Esophagus muscularis mucosa (tissue), 4 donors: ENCODE measurements at regions not wholly inside any gene's neighbourhood (a gene's known extent, or its start where the extent isn't known, plus 50 kb on each side); places are given as distances from the start of the nearest gene placed in this dataset.
"Not testable (repeated sequence)": the region's sequence is repeated elsewhere in the genome, so short reads cannot be mapped to it uniquely, and the experiment has no call there.

Experiments used
- DNase-seq: peaks from one replicate; pipeline ENCODE4 v3.0.0-alpha.2; 2017; ENCODE audit errors: extremely low spot score
- H3K27ac ChIP-seq, 4 donors: fragments of 200-600 bp; sonication (generic); replicated peaks in 1 of 4; 1 replicate in 3 of 4; 2 replicates in 1 of 4; pipeline ENCODE4 v1.5.1; 2016 to 2019; ENCODE audit warnings: mild to moderate bottlenecking in 1 of 4
- H3K27me3 ChIP-seq, 4 donors: fragments of 200-600 bp; sonication (generic); one replicate each; pipeline versions ENCODE4 v1.5.1 to v1.6.0; 2016 to 2019
- H3K36me3 ChIP-seq, 4 donors: fragments of 200-600 bp; sonication (generic); one replicate each; pipeline ENCODE4 v1.5.1; 2016 to 2019
- H3K4me1 ChIP-seq, 4 donors: fragments of 200-600 bp; sonication (generic); one replicate each; pipeline ENCODE4 v1.5.1; 2016 to 2019
- H3K4me3 ChIP-seq, 4 donors: fragments of 200-600 bp; sonication (generic); 1 replicate in 2 of 4; 2 replicates in 2 of 4; pipeline ENCODE4 v1.5.1; 2016 to 2019; ENCODE audit warnings: mild to moderate bottlenecking in 4 of 4, moderate library complexity in 1 of 4
- H3K9me3 ChIP-seq, 4 donors: fragments of 200-600 bp; sonication (generic); 1 replicate in 3 of 4; 2 replicates in 1 of 4; pipeline ENCODE4 v1.5.1; 2016 to 2019
- CTCF ChIP-seq, 3 experiments: fragments of 200-600 bp in 2 of 3; fragments of 450-650 bp in 1 of 3; sonication (generic) in 2 of 3; IDR thresholded peaks; one replicate each; pipeline ENCODE4 v1.5.1; 2017 to 2019; ENCODE audit warnings: antibody characterized with exemption in 3 of 3, mild to moderate bottlenecking in 2 of 3, moderate library complexity in 1 of 3
- EP300 ChIP-seq: sonication (generic); formaldehyde crosslinking; IDR thresholded peaks from one replicate; pipeline ENCODE4 v1.6.1; 2017; ENCODE audit warnings: antibody characterized with exemption
- POLR2A ChIP-seq: fragments of 450-650 bp; IDR thresholded peaks from one replicate; pipeline ENCODE4 v1.6.1; 2017; ENCODE audit warnings: antibody characterized with exemption, moderate library complexity, mild to moderate bottlenecking, low read depth
- POLR2AphosphoS5 ChIP-seq, 2 donors: sonication (generic); formaldehyde crosslinking; IDR thresholded peaks; one replicate each; pipeline ENCODE4 v1.6.1; 2017; ENCODE audit warnings: antibody characterized with exemption in 2 of 2
- WGBS: methylation state at CpG from one replicate; pipeline ENCODE4 v1.1.5; 2018; 5-methylcytosine and 5-hydroxymethylcytosine counted together
- intact Hi-C: fragments of 100-400 bp; cut with DNase I; formaldehyde crosslinking; loops from one replicate; pipeline ENCODE4 v1.15.1; 2023

GRCh38 chr15:95636107-95636506 lies 694.4 kb upstream of the NR2F2 start:
- Histone ChIP-seq H3K9me3 (no peaks in the 10 kb centered on the region), H3K36me3 (no peaks in the 10 kb centered on the region), H3K4me3 (no peak overlapping the region), H3K27me3 (no peaks in the 10 kb centered on the region), H3K27ac (no peak overlapping the region), H3K4me1 (no peaks in the 10 kb centered on the region)
- TF ChIP-seq EP300, result no peak
- TF ChIP-seq POLR2AphosphoS5 (IDR thresholded peaks at IDR 0.05), result no peak
- TF ChIP-seq POLR2A, result no peak
- TF ChIP-seq CTCF (IDR thresholded peaks at IDR 0.05), result no peak
- no peak for DNase-seq
- WGBS, result 91% methylated on average over 4 of the region's 4 CpGs
- intact Hi-C loops, result no loop called here

- 98% methylated on average over 3 of the region's 3 CpGs for WGBS
- H3K27ac ChIP-seq, DNase-seq, intact Hi-C loops, H3K4me3 ChIP-seq, H3K4me1 ChIP-seq, H3K9me3 ChIP-seq, H3K36me3 ChIP-seq, H3K27me3 ChIP-seq: not testable (repeated sequence)
Observed at GRCh38 chr15:95637234-95637633, 693.3 kb upstream of the NR2F2 start.

GRCh38 chr15:95639208-95639607 lies 691.3 kb upstream of the NR2F2 start:
- no peaks in the 10 kb centered on the region for H3K9me3 ChIP-seq
- no peaks in the 10 kb centered on the region for H3K4me1 ChIP-seq
- intact Hi-C loops, result no loop called here
- no peak for DNase-seq
- H3K27me3 ChIP-seq, result no peaks in the 10 kb centered on the region
- TF ChIP-seq EP300 (no peak), POLR2A (no peak), POLR2AphosphoS5 (IDR thresholded peaks at IDR 0.05) (no peak), CTCF (IDR thresholded peaks at IDR 0.05) (no peak)
- no peak overlapping the region for H3K4me3 ChIP-seq
- no peaks in the 10 kb centered on the region for H3K36me3 ChIP-seq
- no peak overlapping the region for H3K27ac ChIP-seq
- WGBS, result 92% methylated on average over 4 of the region's 4 CpGs

GRCh38 chr15:95644100-95644875 lies 686.2 kb upstream of the NR2F2 start:
- TF ChIP-seq POLR2AphosphoS5 (IDR thresholded peaks at IDR 0.05), result no peak
- TF ChIP-seq EP300, result no peak
- no peak for TF ChIP-seq CTCF (IDR thresholded peaks at IDR 0.05)
- TF ChIP-seq POLR2A, result no peak
- Histone ChIP-seq H3K36me3 (no peaks in the 10 kb centered on the region), H3K27ac (no peak overlapping the region), H3K9me3 (no peaks in the 10 kb centered on the region), H3K4me1 (no peaks in the 10 kb centered on the region), H3K27me3 (no peaks in the 10 kb centered on the region), H3K4me3 (no peak overlapping the region)
- intact Hi-C loops, result no loop called here
- WGBS, result 75% methylated on average over 5 of the region's 5 CpGs
- DNase-seq, result no peak

GRCh38 chr15:95645791-95646338 lies 684.6 kb upstream of the NR2F2 start:
- no peak overlapping the region for H3K4me3 ChIP-seq
- H3K27me3 ChIP-seq, result no peaks in the 10 kb centered on the region
- H3K27ac ChIP-seq, result no peak overlapping the region
- no peak for DNase-seq
- TF ChIP-seq POLR2AphosphoS5 (IDR thresholded peaks at IDR 0.05), result no peak
- intact Hi-C loops, result no loop called here
- WGBS, result 92% methylated on average over 4 of the region's 4 CpGs
- H3K36me3 ChIP-seq, result no peaks in the 10 kb centered on the region
- no peaks in the 10 kb centered on the region for H3K4me1 ChIP-seq
- no peaks in the 10 kb centered on the region for H3K9me3 ChIP-seq
